ENCODE measurements at regions not wholly inside any gene's neighbourhood (a gene's known extent, or its start where the extent isn't known, plus 50 kb on each side); places are given as distances from the start of the nearest gene placed in this dataset.
A peak's percentile ranks its signal among the peaks of the same experiment; 100 is the strongest.
"Not testable (repeated sequence)": the region's sequence is repeated elsewhere in the genome, so short reads cannot be mapped to it uniquely, and the experiment has no call there.

DNA sequence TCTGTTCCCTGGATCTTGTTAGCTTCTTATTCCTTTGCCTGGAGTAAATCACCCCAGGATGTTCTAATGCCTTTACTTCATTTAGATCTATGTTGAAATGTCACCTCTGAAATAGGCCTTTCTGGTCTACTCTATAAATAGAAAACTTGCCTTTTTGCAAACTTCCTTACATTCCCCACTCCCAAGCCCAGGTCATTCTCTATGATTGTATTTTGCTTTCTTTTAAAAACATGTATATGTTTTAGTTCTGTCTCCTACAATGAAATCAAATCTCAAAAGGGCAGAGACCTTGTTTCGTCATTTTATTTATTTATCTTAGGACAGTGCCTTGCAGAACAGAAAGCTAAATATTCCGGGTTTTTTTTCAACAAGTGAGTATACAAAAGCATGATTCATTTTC lies 1657.7 kb upstream of the C9orf72 start:
- DNase-seq (ENCODE audit: low read depth): no peak
- H3K4me3 ChIP-seq (ENCODE audit: low read depth, low read length): no peak overlapping the region
- TF ChIP-seq, protein P1, sequence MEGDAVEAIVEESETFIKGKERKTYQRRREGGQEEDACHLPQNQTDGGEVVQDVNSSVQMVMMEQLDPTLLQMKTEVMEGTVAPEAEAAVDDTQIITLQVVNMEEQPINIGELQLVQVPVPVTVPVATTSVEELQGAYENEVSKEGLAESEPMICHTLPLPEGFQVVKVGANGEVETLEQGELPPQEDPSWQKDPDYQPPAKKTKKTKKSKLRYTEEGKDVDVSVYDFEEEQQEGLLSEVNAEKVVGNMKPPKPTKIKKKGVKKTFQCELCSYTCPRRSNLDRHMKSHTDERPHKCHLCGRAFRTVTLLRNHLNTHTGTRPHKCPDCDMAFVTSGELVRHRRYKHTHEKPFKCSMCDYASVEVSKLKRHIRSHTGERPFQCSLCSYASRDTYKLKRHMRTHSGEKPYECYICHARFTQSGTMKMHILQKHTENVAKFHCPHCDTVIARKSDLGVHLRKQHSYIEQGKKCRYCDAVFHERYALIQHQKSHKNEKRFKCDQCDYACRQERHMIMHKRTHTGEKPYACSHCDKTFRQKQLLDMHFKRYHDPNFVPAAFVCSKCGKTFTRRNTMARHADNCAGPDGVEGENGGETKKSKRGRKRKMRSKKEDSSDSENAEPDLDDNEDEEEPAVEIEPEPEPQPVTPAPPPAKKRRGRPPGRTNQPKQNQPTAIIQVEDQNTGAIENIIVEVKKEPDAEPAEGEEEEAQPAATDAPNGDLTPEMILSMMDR (IDR thresholded peaks at IDR 0.05; ENCODE audit: insufficient read depth, low read length): no peak

- TF ChIP-seq, protein P1 (IDR thresholded peaks at IDR 0.05; ENCODE audit: insufficient read depth, low read length): no peak
- DNase-seq (ENCODE audit: low read depth): no peak
- H3K4me3 ChIP-seq (ENCODE audit: low read depth, low read length): no peak overlapping the region
These were observed 1659.9 kb upstream of the C9orf72 start for GRCh38 chr9:29233193-29233592.

DNA sequence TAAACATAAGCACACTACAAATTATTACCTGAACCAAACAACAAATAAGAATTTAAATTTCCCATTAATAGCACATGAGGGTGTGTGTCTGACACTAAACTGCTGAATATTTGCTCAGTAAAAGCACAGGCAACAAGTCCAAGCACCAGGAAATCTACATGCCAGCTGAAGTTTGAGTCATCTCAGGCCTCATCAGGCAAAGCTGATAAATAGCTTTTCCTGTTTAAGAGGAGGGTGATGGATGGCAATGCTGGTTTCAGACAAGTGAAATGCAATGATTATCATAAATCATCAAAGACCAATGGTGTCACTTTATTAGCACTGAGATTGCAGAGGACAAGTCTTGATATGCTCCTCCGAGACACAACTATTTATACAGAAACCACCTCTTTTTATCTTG lies 1668.0 kb upstream of the C9orf72 start:
- DNase-seq (ENCODE audit: low read depth): no peak
- TF ChIP-seq, protein P1 (IDR thresholded peaks at IDR 0.05; ENCODE audit: insufficient read depth, low read length): no peak
- H3K4me3 ChIP-seq (ENCODE audit: low read depth, low read length): no peak overlapping the region

DNA sequence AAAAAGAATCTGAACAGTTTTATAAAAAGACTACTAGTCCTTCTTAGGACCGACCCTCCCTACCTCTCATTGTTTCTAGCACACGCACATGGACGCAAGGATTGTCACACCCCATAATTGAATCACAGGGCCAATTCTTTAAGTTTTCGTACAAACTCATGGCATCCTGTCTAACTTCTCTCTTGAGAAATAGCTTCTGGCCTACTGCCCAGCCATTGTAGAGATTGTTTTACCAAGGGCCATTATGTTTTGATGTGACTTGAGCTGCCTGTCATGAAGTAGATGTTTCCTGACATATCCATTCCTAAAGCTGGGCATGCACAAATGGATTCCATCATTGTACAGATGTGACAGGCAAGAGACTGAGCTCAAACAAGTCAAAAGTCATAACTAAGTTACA lies 1672.1 kb upstream of the C9orf72 start:
- DNase-seq (ENCODE audit: low read depth): no peak
- TF ChIP-seq, protein P1 (IDR thresholded peaks at IDR 0.05; ENCODE audit: insufficient read depth, low read length): no peak
- H3K4me3 ChIP-seq (ENCODE audit: low read depth, low read length): no peak overlapping the region

DNA sequence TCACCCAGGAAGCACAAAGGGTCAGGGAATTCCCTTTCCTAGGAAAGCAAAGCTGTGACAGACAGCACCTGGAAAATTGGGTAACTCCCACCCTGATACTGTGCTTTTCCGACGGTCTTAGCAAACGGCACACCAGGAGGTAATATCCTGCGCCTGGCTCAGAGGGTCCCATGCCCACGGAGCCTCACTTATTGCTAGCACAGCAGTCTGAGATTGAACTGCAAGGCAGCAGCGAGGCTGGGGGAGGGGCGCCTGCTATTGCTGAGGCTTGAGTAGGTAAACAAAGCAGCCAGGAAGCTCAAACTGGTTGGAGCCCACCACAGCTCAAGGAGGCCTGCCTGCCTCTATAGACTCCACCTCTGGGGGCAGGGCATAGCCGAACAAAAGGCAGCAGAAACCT lies 1697.1 kb upstream of the C9orf72 start:
- not testable (repeated sequence) for DNase-seq (ENCODE audit: low read depth); H3K4me3 ChIP-seq (ENCODE audit: low read depth, low read length)

GRCh38 chr9:29282121-29282520 lies 1708.8 kb upstream of the C9orf72 start:
- TF ChIP-seq, protein P1 (IDR thresholded peaks at IDR 0.05; ENCODE audit: insufficient read depth, low read length): no peak
- no peak overlapping the region for H3K4me3 ChIP-seq (ENCODE audit: low read depth, low read length)

DNA sequence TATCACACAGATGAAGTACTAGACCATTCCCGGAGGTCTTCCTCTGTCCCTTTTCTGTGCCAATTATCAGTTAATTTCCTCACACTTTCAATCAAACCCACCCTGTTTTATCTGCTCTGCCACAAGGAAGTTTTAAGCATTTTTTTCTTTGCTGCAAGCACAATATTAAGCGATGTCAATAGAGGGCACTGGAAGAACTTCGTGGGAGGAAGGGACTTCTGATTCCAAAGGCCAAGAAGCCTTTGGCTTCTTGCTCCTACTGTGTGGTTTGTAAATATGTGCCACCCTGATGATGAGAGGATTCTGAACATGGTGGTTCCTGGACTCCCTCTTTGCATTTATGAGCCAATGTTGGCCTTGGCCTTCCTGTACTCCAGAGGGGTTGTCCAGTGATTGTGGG lies 1712.5 kb upstream of the C9orf72 start:
- TF ChIP-seq, protein P1 (IDR thresholded peaks at IDR 0.05; ENCODE audit: insufficient read depth, low read length): peak; percentile 30
- DNase-seq (ENCODE audit: low read depth): peak; percentile 40
- no peak overlapping the region for H3K4me3 ChIP-seq (ENCODE audit: low read depth, low read length)

More at GRCh38 chr9:29282121-29282520, 1708.8 kb upstream of the C9orf72 start:
- DNase-seq (ENCODE audit: low read depth): no peak
